Endothelial cell of umbilical vein (primary cell): ENCODE measurements at regions not wholly inside any gene's neighbourhood (a gene's known extent, or its start where the extent isn't known, plus 50 kb on each side); places are given as distances from the start of the nearest gene placed in this dataset.

ENCODE experiments used
- BruUV-seq: library from RNA; stranded (reverse); fragments of 400-500 nt; replicated peaks from 2 replicates; lab custom pipeline; 2021; lab: Mats Ljungman, UMichigan
- CTCF ChIA-PET: fragments of 300-600, 350-600 bp; sonication (Branson Sonifier 250); formaldehyde crosslinking; loops from one replicate; lab custom pipeline; 2021; ENCODE audit warnings: antibody characterized with exemption, inconsistent platforms; lab: Charles Lee
- POLR2A ChIA-PET: fragments of 300-600, 350-600 bp; sonication (Branson Sonifier 250); formaldehyde crosslinking; loops from one replicate; lab custom pipeline; 2021; ENCODE audit warnings: antibody characterized with exemption, inconsistent platforms; lab: Charles Lee
- DNase-seq: peaks from one replicate; pipeline ENCODE4 v3.0.0-alpha.2; 2011; ENCODE audit warnings: low read depth, low spot score
- FAIRE-seq: peaks from 2 replicates; lab custom pipeline; 2011; peaks lifted over from hg19 to GRCh38; lab: Jason Lieb, UNC
- H2AFZ ChIP-seq: 2 replicates; pipeline ENCODE4 v1.6.0; 2012; ENCODE audit warnings: low read depth, low read length, control low read depth, inconsistent platforms
- H3K27ac ChIP-seq: 2 replicates; pipeline ENCODE4 v1.5.1; 2011; ENCODE audit warnings: low read depth, mild to moderate bottlenecking, control low read depth, low read length, moderate library complexity; ENCODE audit not compliant: insufficient read depth
- H3K27me3 ChIP-seq, 2 experiments: 2 replicates each; pipeline versions ENCODE4 v1.6.0 to v1.6.1; 2011; ENCODE audit warnings: low read length in 2 of 2, mixed read lengths in 1 of 2; ENCODE audit not compliant: control insufficient read depth in 2 of 2, insufficient read depth in 2 of 2
- H3K36me3 ChIP-seq, 2 experiments: 2 replicates in 1 of 2; 3 replicates in 1 of 2; pipeline ENCODE4 v1.5.1; 2011; ENCODE audit warnings: low read length in 2 of 2, mild to moderate bottlenecking in 1 of 2, moderate library complexity in 1 of 2; ENCODE audit not compliant: control insufficient read depth in 2 of 2, insufficient read depth in 2 of 2; ENCODE audit errors: extremely low read depth in 1 of 2
- H3K4me1 ChIP-seq: 3 replicates; pipeline ENCODE4 v1.5.1; 2011; ENCODE audit warnings: mild to moderate bottlenecking, low read length; ENCODE audit not compliant: control insufficient read depth, insufficient read depth; ENCODE audit errors: extremely low read depth
- H3K4me2 ChIP-seq: 2 replicates; pipeline ENCODE4 v1.6.1; 2011; ENCODE audit warnings: low read length, control low read depth, mixed read lengths; ENCODE audit not compliant: insufficient read depth
- H3K4me3 ChIP-seq, 3 experiments: fragments of 200-600 bp in 1 of 3; sonication (generic), shearing (Covaris generic) in 1 of 3; replicated peaks in 1 of 3; 2 replicates each; pipeline ENCODE4 v1.5.1; 2011 to 2016; ENCODE audit warnings: control low read depth in 3 of 3, low read length in 3 of 3, mild to moderate bottlenecking in 2 of 3, inconsistent platforms in 1 of 3, low read depth in 1 of 3, moderate library complexity in 1 of 3; ENCODE audit not compliant: insufficient read depth in 1 of 3
- H3K79me2 ChIP-seq: 2 replicates; pipeline ENCODE4 v1.6.0; 2012; ENCODE audit warnings: low read length, inconsistent platforms; ENCODE audit not compliant: control insufficient read depth, insufficient read depth
- H3K9ac ChIP-seq: replicated peaks from 2 replicates; pipeline ENCODE3; 2011; ENCODE audit warnings: low read length, control low read depth; ENCODE audit not compliant: insufficient read depth; ENCODE audit errors: extremely low read depth
- H3K9me1 ChIP-seq: replicated peaks from 3 replicates; pipeline ENCODE4 v1.6.0; 2011; ENCODE audit warnings: mild to moderate bottlenecking, low read length; ENCODE audit not compliant: control insufficient read depth, insufficient read depth; ENCODE audit errors: extremely low read depth
- H3K9me3 ChIP-seq: replicated peaks from 2 replicates; pipeline ENCODE4 v1.5.1; 2012; ENCODE audit warnings: low read length, inconsistent platforms; ENCODE audit not compliant: control insufficient read depth, insufficient read depth
- H4K20me1 ChIP-seq: replicated peaks from 2 replicates; pipeline ENCODE3; 2011; ENCODE audit warnings: mild to moderate bottlenecking, low read length; ENCODE audit not compliant: control insufficient read depth, insufficient read depth; ENCODE audit errors: extremely low read depth
- EZH2 ChIP-seq: IDR thresholded peaks from 2 replicates; pipeline ENCODE4 v1.6.1; 2012; ENCODE audit warnings: borderline replicate concordance, low read depth, mild to moderate bottlenecking, moderate library complexity, low read length, inconsistent platforms; ENCODE audit not compliant: severe bottlenecking
- FOS ChIP-seq: IDR thresholded peaks from 2 replicates; pipeline ENCODE4 v1.6.1; 2011; ENCODE audit warnings: mild to moderate bottlenecking, low read length, moderate library complexity, borderline replicate concordance; ENCODE audit not compliant: insufficient read depth
- GATA2 ChIP-seq: IDR thresholded peaks from 2 replicates; pipeline ENCODE4 v1.7.0; 2011; ENCODE audit warnings: low read depth, mild to moderate bottlenecking, moderate library complexity, mixed read lengths, low read length; ENCODE audit not compliant: insufficient read length, insufficient read depth
- JUN ChIP-seq: IDR thresholded peaks from 2 replicates; pipeline ENCODE4 v1.6.1; 2011; ENCODE audit warnings: borderline replicate concordance, low read depth; ENCODE audit not compliant: insufficient read length, insufficient read depth
- MYC ChIP-seq: IDR thresholded peaks from one replicate; pipeline ENCODE4 v1.6.1; 2011; ENCODE audit warnings: mild to moderate bottlenecking, low read depth, low read length
- POLR2A ChIP-seq: IDR thresholded peaks from 2 replicates; pipeline ENCODE4 v1.6.1; 2012; ENCODE audit warnings: low read depth, mild to moderate bottlenecking, control low read depth, low read length
- POLR2AphosphoS5 ChIP-seq: IDR thresholded peaks from 2 replicates; pipeline ENCODE4 v1.6.1; 2012; ENCODE audit warnings: low read depth, mild to moderate bottlenecking, control low read depth, low read length, moderate library complexity; ENCODE audit not compliant: insufficient read depth
- dilution Hi-C: fragments of 300-500 bp; cut with MboI; formaldehyde crosslinking; loops from one replicate; pipeline ENCODE4 v1.15.0; 2019; ENCODE audit warnings: low sequenced_read_pairs; ENCODE audit not compliant: extremely low pct_ligation_motif_present
- intact Hi-C: fragments of 100-400 bp; cut with micrococcal nuclease; formaldehyde crosslinking; loops from one replicate; pipeline ENCODE4 v1.10.0; 2022
- TF ChIP-seq, protein P1 (sequence below), 2 donors: IDR thresholded peaks; 1 replicate in 1 of 2; 2 replicates in 1 of 2; pipeline ENCODE4 v1.5.1; 2011; ENCODE audit warnings: low read length in 2 of 2, mild to moderate bottlenecking in 2 of 2, moderate library complexity in 2 of 2, control low read depth in 1 of 2, inconsistent platforms in 1 of 2, low read depth in 1 of 2; ENCODE audit not compliant: insufficient read depth in 1 of 2; ENCODE audit errors: extremely low read depth in 1 of 2
- TF ChIP-seq, protein P2 (sequence below): IDR thresholded peaks from 2 replicates; pipeline ENCODE4 v1.6.1; 2011; ENCODE audit not compliant: insufficient read depth, insufficient read length

DNA sequence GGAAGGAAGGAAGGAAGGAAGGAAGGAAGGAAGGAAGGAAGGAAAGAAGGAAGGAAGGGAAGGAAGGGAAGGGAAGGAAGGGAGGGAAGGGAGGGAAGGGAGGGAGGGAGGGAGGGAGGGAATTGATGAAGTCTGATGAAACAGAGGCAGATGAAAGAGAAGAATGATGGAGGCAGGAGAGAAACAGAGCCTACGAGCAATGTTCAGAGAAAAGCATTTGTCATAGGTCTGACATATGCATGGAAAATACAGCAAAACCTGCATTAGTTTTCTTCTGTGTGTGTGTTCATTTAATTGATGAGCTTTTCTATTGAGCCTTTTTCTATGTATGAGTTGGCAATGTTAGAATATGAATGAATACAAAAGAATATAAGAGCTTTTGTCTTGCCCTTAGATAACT is 343.4 kb downstream of the GXYLT1 start:
- dilution Hi-C loops, result no loop called here
- POLR2A ChIA-PET, result no interaction called here
- intact Hi-C loops, result no loop called here
- TF ChIP-seq, protein P1, sequence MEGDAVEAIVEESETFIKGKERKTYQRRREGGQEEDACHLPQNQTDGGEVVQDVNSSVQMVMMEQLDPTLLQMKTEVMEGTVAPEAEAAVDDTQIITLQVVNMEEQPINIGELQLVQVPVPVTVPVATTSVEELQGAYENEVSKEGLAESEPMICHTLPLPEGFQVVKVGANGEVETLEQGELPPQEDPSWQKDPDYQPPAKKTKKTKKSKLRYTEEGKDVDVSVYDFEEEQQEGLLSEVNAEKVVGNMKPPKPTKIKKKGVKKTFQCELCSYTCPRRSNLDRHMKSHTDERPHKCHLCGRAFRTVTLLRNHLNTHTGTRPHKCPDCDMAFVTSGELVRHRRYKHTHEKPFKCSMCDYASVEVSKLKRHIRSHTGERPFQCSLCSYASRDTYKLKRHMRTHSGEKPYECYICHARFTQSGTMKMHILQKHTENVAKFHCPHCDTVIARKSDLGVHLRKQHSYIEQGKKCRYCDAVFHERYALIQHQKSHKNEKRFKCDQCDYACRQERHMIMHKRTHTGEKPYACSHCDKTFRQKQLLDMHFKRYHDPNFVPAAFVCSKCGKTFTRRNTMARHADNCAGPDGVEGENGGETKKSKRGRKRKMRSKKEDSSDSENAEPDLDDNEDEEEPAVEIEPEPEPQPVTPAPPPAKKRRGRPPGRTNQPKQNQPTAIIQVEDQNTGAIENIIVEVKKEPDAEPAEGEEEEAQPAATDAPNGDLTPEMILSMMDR (IDR thresholded peaks at IDR 0.05; ENCODE audit: extremely low read depth in 1 of 2, insufficient read depth in 1 of 2, low read depth in 1 of 2, low read length in 2 of 2), result no peak
- TF ChIP-seq POLR2A (no peak), FOS (no peak), POLR2AphosphoS5 (no peak), JUN (no peak)
- TF ChIP-seq, protein P2, sequence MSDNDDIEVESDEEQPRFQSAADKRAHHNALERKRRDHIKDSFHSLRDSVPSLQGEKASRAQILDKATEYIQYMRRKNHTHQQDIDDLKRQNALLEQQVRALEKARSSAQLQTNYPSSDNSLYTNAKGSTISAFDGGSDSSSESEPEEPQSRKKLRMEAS, result no peak
- H3K9ac ChIP-seq, result no peak overlapping the region
- H3K27ac ChIP-seq, result no peak overlapping the region
- H3K9me1 ChIP-seq, result no peaks in the 10 kb centered on the region
- DNase-seq (no peak), FAIRE-seq (no peak)
- no peaks in the 10 kb centered on the region for H3K36me3 ChIP-seq
- no peaks in the 10 kb centered on the region for H3K9me3 ChIP-seq
- H3K4me3 ChIP-seq, result no peak overlapping the region
- H3K4me2 ChIP-seq, result no peak overlapping the region
- no peak overlapping the region for H2AFZ ChIP-seq
- no peaks in the 10 kb centered on the region for H3K79me2 ChIP-seq
- BruUV-seq, result no TSS peak
- no peaks in the 10 kb centered on the region for H3K27me3 ChIP-seq
- H4K20me1 ChIP-seq, result no peaks in the 10 kb centered on the region
- no peaks in the 10 kb centered on the region for H3K4me1 ChIP-seq
- CTCF ChIA-PET, result interaction anchor here (1.1 kb wide), 1 partner anchor 223 kb away, joined by 3 read pairs; no protein-coding TSS in a partner anchor

DNA sequence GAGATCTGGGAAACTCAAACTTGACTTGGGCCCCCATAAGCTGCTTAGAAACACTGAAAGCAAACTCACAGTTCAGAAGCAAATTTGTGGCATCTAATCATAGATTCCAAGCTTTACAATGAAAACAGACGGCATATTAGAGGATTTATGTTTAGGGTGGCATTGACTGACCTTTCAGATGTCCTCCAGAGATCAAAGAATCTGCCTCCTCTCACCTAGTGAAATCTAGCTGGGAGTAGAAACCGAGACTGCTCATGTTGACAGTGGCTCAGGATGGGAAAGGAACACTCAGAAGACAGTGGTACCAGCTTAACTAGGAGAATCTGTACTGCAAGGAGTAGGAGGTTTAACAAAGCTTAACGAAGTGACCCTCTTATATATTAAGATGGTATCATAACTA is 345.0 kb downstream of the GXYLT1 start:
- CTCF ChIA-PET, result interaction anchor here (1.0 kb wide), 1 partner anchor 224 kb away, joined by 3 read pairs; no protein-coding TSS in a partner anchor
- TF ChIP-seq POLR2AphosphoS5 (no peak), GATA2 (no peak), JUN (no peak), EZH2 (no peak), MYC (no peak), POLR2A (no peak), FOS (no peak)
- TF ChIP-seq, protein P2, result no peak
- TF ChIP-seq, protein P1 (IDR thresholded peaks at IDR 0.05; ENCODE audit: extremely low read depth in 1 of 2, insufficient read depth in 1 of 2, low read depth in 1 of 2, low read length in 2 of 2), result no peak

More for the DNA sequence above, 345.0 kb downstream of the GXYLT1 start:
- Histone ChIP-seq H3K4me3 (no peak overlapping the region), H2AFZ (no peak overlapping the region), H3K27me3 (no peaks in the 10 kb centered on the region), H3K9me1 (no peaks in the 10 kb centered on the region), H3K36me3 (no peaks in the 10 kb centered on the region), H3K79me2 (no peaks in the 10 kb centered on the region), H3K9ac (no peak overlapping the region), H4K20me1 (no peaks in the 10 kb centered on the region), H3K27ac (no peak overlapping the region), H3K4me2 (no peak overlapping the region), H3K9me3 (no peaks in the 10 kb centered on the region), H3K4me1 (peaks cover 12% of the 10 kb centered on the region)
- FAIRE-seq, result no peak
- intact Hi-C loops, result no loop called here
- POLR2A ChIA-PET, result no interaction called here
- dilution Hi-C loops, result no loop called here
- DNase-seq, result no peak
- no TSS peak for BruUV-seq
